A549 (cell line): ENCODE measurements at regions not wholly inside any gene's neighbourhood (a gene's known extent, or its start where the extent isn't known, plus 50 kb on each side); places are given as distances from the start of the nearest gene placed in this dataset.

Experiments
- ATAC-seq, 2 experiments: fragments of 200-7000 bp in 1 of 2; fragments of >200 bp in 1 of 2; cut with Nextera tagmentation in 1 of 2; cut with Tn5 transposase in 1 of 2; 3 replicates each; pipeline versions ENCODE4 v1.8.0 to v1.9.1; 2018 to 2020; ENCODE audit warnings: mild to moderate bottlenecking in 1 of 2, moderate library complexity in 1 of 2
- CTCF ChIA-PET: fragments of 300-600 bp; sonication (Branson Sonifier 250); formaldehyde crosslinking; extraction: SDS; loops from one replicate; lab custom pipeline; 2021; ENCODE audit warnings: antibody characterized with exemption, inconsistent platforms; lab: Yijun Ruan, JAX
- POLR2A ChIA-PET: fragments of 350-600 bp; formaldehyde crosslinking; extraction: SDS; loops from one replicate; lab custom pipeline; 2021; ENCODE audit warnings: antibody characterized with exemption, inconsistent platforms; lab: Yijun Ruan, JAX
- DNase-seq, 2 experiments: peaks; one replicate each; pipeline versions ENCODE4 v3.0.0 to v3.0.0-alpha.2; 2011 to 2016; ENCODE audit warnings: low read depth in 1 of 2, low spot score in 1 of 2
- FAIRE-seq: peaks from 2 replicates; lab custom pipeline; 2011; peaks lifted over from hg19 to GRCh38; lab: Jason Lieb, UNC
- H3K27ac ChIP-seq, 2 experiments: fragments of >200 bp; sonication (Bioruptor Twin); formaldehyde crosslinking; 3 replicates each; pipeline ENCODE4 v1.5.1; 2016 to 2017
- H3K4me1 ChIP-seq: fragments of >200 bp; sonication (Bioruptor Twin); formaldehyde crosslinking; 3 replicates; pipeline ENCODE4 v1.6.1; 2016
- H3K4me2 ChIP-seq: fragments of >200 bp; sonication (Bioruptor Twin); formaldehyde crosslinking; 3 replicates; pipeline ENCODE4 v1.6.1; 2016
- H3K4me3 ChIP-seq: fragments of >200 bp; sonication (Bioruptor Twin); formaldehyde crosslinking; 3 replicates; pipeline ENCODE4 v1.5.1; 2016
- H3K9me3 ChIP-seq: fragments of >200 bp; sonication (Bioruptor Twin); formaldehyde crosslinking; 3 replicates; pipeline ENCODE4 v1.6.1; 2016
- ATOH8 ChIP-seq: fragments of 250-450 bp; sonication (Bioruptor Pico); IDR thresholded peaks from 2 replicates; pipeline ENCODE4 v1.5.0; 2020; ENCODE audit warnings: low read depth, mild to moderate bottlenecking, moderate library complexity
- BHLHE40 ChIP-seq: IDR thresholded peaks from 2 replicates; pipeline ENCODE4 v1.6.1; 2012; ENCODE audit warnings: low read depth, low read length, inconsistent platforms
- CTCF ChIP-seq: fragments of >200 bp; sonication (Bioruptor Twin); formaldehyde crosslinking; IDR thresholded peaks from 3 replicates; pipeline ENCODE4 v1.5.1; 2016
- EP300 ChIP-seq, 2 experiments: fragments of >200 bp; sonication (Bioruptor Twin); formaldehyde crosslinking; IDR thresholded peaks; 2 replicates in 1 of 2; 3 replicates in 1 of 2; pipeline ENCODE4 v1.6.1; 2016 to 2017
- FOSB ChIP-seq: fragments of 250-450 bp; sonication (Bioruptor Pico); IDR thresholded peaks from 2 replicates; pipeline ENCODE4 v1.5.0; 2020; ENCODE audit warnings: mild to moderate bottlenecking, moderate library complexity
- HDAC2 ChIP-seq: fragments of 200-600 bp; sonication (generic); IDR thresholded peaks from 2 replicates; pipeline ENCODE4 v1.6.1; 2016
- HEYL ChIP-seq: fragments of 250-450 bp; sonication (Bioruptor Pico); IDR thresholded peaks from 2 replicates; pipeline ENCODE4 v1.8.0; 2021; ENCODE audit warnings: mild to moderate bottlenecking, moderate library complexity
- HOXB13 ChIP-seq: fragments of 250-450 bp; sonication (Bioruptor Pico); IDR thresholded peaks from 2 replicates; pipeline ENCODE4 v1.5.0; 2020; ENCODE audit warnings: low read depth, mild to moderate bottlenecking, moderate library complexity
- JUNB ChIP-seq: fragments of >200 bp; sonication (Bioruptor Twin); formaldehyde crosslinking; IDR thresholded peaks from 2 replicates; pipeline ENCODE4 v1.6.1; 2016
- MAZ ChIP-seq: fragments of 150-350 bp; IDR thresholded peaks from 2 replicates; pipeline ENCODE4 v1.6.1; 2014; ENCODE audit warnings: antibody characterized with exemption, low read depth, low read length, borderline replicate concordance
- NFE2L2 ChIP-seq: fragments of 150-350 bp; conservative IDR thresholded peaks from 2 replicates; pipeline ENCODE4 v1.6.1; 2014; ENCODE audit warnings: low read length
- NR3C1 ChIP-seq: fragments of >200 bp; sonication (Bioruptor Twin); formaldehyde crosslinking; IDR thresholded peaks from 3 replicates; pipeline ENCODE4 v1.6.1; 2017
- PHF8 ChIP-seq: fragments of 200-600 bp; sonication (generic); IDR thresholded peaks from 2 replicates; pipeline ENCODE4 v1.6.1; 2016; ENCODE audit warnings: low read depth, mild to moderate bottlenecking, antibody characterized with exemption, moderate library complexity, borderline replicate concordance
- POLR2AphosphoS2 ChIP-seq: conservative IDR thresholded peaks from 2 replicates; pipeline ENCODE4 v1.6.1; 2012; ENCODE audit warnings: low read length, improper control_type of control experiment, inconsistent platforms
- RARB ChIP-seq: fragments of 250-450 bp; sonication (Bioruptor Pico); IDR thresholded peaks from 2 replicates; pipeline ENCODE4 v1.8.0; 2021; ENCODE audit warnings: mild to moderate bottlenecking, moderate library complexity
- RFX5 ChIP-seq: fragments of 450-650 bp; IDR thresholded peaks from 2 replicates; pipeline ENCODE4 v1.7.1; 2014; ENCODE audit warnings: antibody characterized with exemption, mild to moderate bottlenecking, moderate library complexity
- RNF2 ChIP-seq: fragments of 200-600 bp; sonication (generic); IDR thresholded peaks from 2 replicates; pipeline ENCODE4 v1.6.1; 2016; ENCODE audit warnings: low read depth, mild to moderate bottlenecking, antibody characterized with exemption, moderate library complexity, borderline replicate concordance
- TFCP2L1 ChIP-seq: fragments of 250-450 bp; sonication (Bioruptor Pico); IDR thresholded peaks from 2 replicates; pipeline ENCODE4 v1.5.0; 2021; ENCODE audit warnings: mild to moderate bottlenecking
- TP53 ChIP-seq: fragments of 250-450 bp; sonication (Bioruptor Pico); IDR thresholded peaks from 2 replicates; pipeline ENCODE4 v1.5.0; 2021; ENCODE audit warnings: mild to moderate bottlenecking, moderate library complexity
- USF2 ChIP-seq: fragments of 450-650 bp; IDR thresholded peaks from 2 replicates; pipeline ENCODE4 v1.6.1; 2014; ENCODE audit warnings: antibody characterized with exemption
- ZC3H11A ChIP-seq: fragments of 450-650 bp; IDR thresholded peaks from 2 replicates; pipeline ENCODE4 v1.6.1; 2014; ENCODE audit warnings: antibody characterized with exemption, mild to moderate bottlenecking
- ZFP36 ChIP-seq: fragments of 450-650 bp; IDR thresholded peaks from 2 replicates; pipeline ENCODE4 v1.6.1; 2014; ENCODE audit warnings: borderline replicate concordance; ENCODE audit not compliant: partially characterized antibody
- ZNF302 ChIP-seq: fragments of 250-450 bp; sonication (Bioruptor Pico); IDR thresholded peaks from 2 replicates; pipeline ENCODE4 v1.9.0; 2021; ENCODE audit warnings: inconsistent platforms, mild to moderate bottlenecking, moderate library complexity
- ZSCAN20 ChIP-seq: fragments of 250-450 bp; sonication (Bioruptor Pico); IDR thresholded peaks from 2 replicates; pipeline ENCODE4 v1.8.0; 2022; ENCODE audit warnings: mild to moderate bottlenecking, moderate library complexity
- WGBS: methylation state at CpG from one replicate; pipeline ENCODE4 v1.1.6; 2017; ENCODE audit errors: missing lambda C conversion rate; 5-methylcytosine and 5-hydroxymethylcytosine counted together

DNA sequence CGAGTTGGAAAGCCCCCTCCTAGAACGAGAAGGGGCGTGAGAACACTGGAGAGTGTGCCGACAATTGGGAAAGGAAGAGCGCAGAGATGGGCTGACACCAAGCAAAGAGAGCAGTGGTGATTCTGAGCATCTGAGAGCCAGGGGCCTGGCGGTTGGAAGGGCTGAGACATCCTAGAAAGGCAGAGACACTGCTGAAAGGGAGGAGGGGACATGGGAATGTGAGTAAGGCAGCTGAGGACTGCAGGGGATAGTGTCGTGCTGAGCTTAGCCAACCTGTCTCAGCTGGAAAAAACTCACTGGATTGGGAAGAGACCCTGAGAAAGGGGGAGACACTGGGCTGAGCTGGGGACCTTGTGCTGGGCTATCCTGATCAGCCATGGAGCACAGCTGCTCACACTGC, 58.1 kb upstream of the SLC6A6 start:
- DNase-seq (no peak), FAIRE-seq (no peak), ATAC-seq (no peak; a peak in 1 of 6 replicates)
- CTCF ChIA-PET: interaction anchor here (1.2 to 2.0 kb wide), 2 partner anchors 84 to 124 kb away, joined by 3 to 5 read pairs; no protein-coding TSS in a partner anchor
- H3K9me3 ChIP-seq: no peaks in the 10 kb centered on the region
- no peak overlapping the region for H3K4me3 ChIP-seq
- POLR2A ChIA-PET: no interaction called here
- no peak overlapping the region for H3K4me2 ChIP-seq
- H3K4me1 ChIP-seq: no peaks in the 10 kb centered on the region
- TF ChIP-seq CTCF (no peak), JUNB (no peak), ZFP36 (no peak), RARB (no peak), ATOH8 (CRISPR knock-in tag) (no peak), MAZ (no peak), POLR2AphosphoS2 (no peak), USF2 (no peak), ZC3H11A (no peak), TP53 (CRISPR knock-in tag) (no peak), HDAC2 (no peak), HOXB13 (CRISPR knock-in tag) (no peak), RFX5 (no peak), EP300 (IDR thresholded peaks at IDR 0.05) (no peak), NFE2L2 (no peak), HEYL (no peak), RNF2 (no peak), FOSB (CRISPR knock-in tag) (no peak), BHLHE40 (no peak)
- no peak overlapping the region for H3K27ac ChIP-seq
- 68% methylated on average over 7 of the region's 7 CpGs for WGBS

DNA sequence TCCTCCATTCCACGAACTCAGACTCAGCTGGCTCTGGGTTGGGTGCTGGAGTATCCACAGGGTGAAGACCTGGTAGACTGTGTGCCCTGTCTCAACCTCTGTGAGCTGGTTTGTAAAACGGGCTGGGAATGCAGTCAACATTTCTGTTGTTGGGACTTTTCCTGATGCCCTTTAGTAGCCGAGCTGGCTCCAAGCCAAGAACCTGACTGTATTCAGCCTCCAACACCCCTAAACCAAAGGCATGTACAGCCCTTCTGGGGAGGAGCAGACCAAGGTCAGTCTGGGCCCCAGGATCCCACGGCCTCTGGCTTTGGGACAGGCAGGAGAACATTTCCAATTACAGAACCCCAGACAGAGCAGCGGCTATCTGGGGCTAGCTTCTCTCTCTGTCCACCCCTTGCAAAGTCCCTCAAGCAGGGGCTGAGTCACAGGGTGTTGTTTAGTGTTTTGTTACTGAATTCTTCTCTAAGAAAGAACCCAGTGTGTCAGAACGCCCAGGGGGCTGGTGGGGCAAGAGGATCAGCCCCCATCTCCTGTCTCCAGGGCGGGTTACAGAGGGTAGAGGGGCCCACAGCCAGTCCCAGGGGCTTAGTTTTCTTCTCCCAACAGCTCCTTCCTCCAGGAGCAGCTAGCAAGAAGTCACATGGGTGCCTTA, 56.8 kb upstream of the SLC6A6 start:
- Histone ChIP-seq H3K9me3 (no peaks in the 10 kb centered on the region), H3K4me3 (no peak overlapping the region)
- CTCF ChIA-PET: interaction anchor here (1.2 to 2.0 kb wide), 4 partner anchors 13 to 163 kb away, joined by 3 to 6 read pairs (median 4); no protein-coding TSS in a partner anchor
- FAIRE-seq: no peak
- no peak for TF ChIP-seq ZNF302
- TF ChIP-seq POLR2AphosphoS2: no peak
- TF ChIP-seq, all 56 proteins: peak for 0
- ATAC-seq (peak in 1 of 2 experiments; percentile 41; a peak in 3 of 6 replicates), DNase-seq (no peak)
- 58% methylated on average over 5 of the region's 7 CpGs for WGBS
- H3K27ac ChIP-seq: no peak overlapping the region
- no peak overlapping the region for H3K4me2 ChIP-seq
- H3K4me1 ChIP-seq: no peaks in the 10 kb centered on the region
- POLR2A ChIA-PET: no interaction called here

DNA sequence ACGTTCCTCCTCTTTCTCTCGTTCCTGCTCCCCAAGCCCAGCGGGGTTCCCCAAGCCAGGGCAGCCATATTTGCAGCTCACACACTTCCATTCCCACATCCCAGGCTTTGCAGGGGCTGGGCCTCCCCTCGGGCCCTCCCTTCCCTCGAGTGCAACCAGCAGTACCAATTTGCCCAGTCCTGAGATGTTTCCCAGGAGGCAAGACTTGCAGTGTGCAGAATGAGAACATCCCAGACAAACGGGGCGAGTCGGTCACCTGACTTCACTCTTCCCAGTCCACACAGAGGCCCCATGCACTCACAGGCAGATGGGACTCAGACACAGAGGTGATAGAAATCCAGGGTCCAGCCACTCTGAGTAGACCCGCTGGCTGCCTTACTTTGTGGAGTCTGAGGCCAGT, 56.2 kb upstream of the SLC6A6 start:
- POLR2A ChIA-PET: no interaction called here
- no peak overlapping the region for H3K4me3 ChIP-seq
- no peak overlapping the region for H3K4me2 ChIP-seq
- FAIRE-seq (no peak), ATAC-seq (no peak)
- 67% methylated on average over 9 of the region's 9 CpGs for WGBS
- no peaks in the 10 kb centered on the region for H3K4me1 ChIP-seq
- no peaks in the 10 kb centered on the region for H3K9me3 ChIP-seq
- H3K27ac ChIP-seq: no peak overlapping the region
- CTCF ChIA-PET: interaction anchor here (1.0 to 2.0 kb wide), 5 partner anchors 10 to 163 kb away, joined by 3 to 6 read pairs (median 3); no protein-coding TSS in a partner anchor
- no peak for TF ChIP-seq NR3C1
- TF ChIP-seq ZSCAN20: no peak
- no peak for TF ChIP-seq PHF8
- TF ChIP-seq POLR2AphosphoS2: no peak
- TF ChIP-seq RNF2: no peak
- TF ChIP-seq TFCP2L1: no peak
- no peak for TF ChIP-seq HEYL
- TF ChIP-seq, all 56 proteins: peak for 0
- DNase-seq: no peak
